H1 (cell line): ENCODE measurements at regions not wholly inside any gene's neighbourhood (a gene's known extent, or its start where the extent isn't known, plus 50 kb on each side); places are given as distances from the start of the nearest gene placed in this dataset.
A peak's percentile ranks its signal among the peaks of the same experiment; 100 is the strongest.

Source experiments
- ASH2L ChIP-seq: fragments of 200-600, 300-600 bp; sonication (generic); IDR thresholded peaks from one replicate; pipeline ENCODE4 v1.7.1; 2017; ENCODE audit warnings: low read length
- CREB1 ChIP-seq: IDR thresholded peaks from 2 replicates; pipeline ENCODE4 v1.6.1; 2012; ENCODE audit warnings: inconsistent platforms
- EGR1 ChIP-seq: IDR thresholded peaks from 2 replicates; pipeline ENCODE4 v1.6.1; 2011; ENCODE audit warnings: low read depth, low read length, borderline replicate concordance
- KDM1A ChIP-seq: fragments of 200-600, 300-600 bp; sonication (generic); IDR thresholded peaks from 2 replicates; pipeline ENCODE4 v1.7.1; 2016; ENCODE audit warnings: mild to moderate bottlenecking, low read length, borderline replicate concordance
- POLR2A ChIP-seq, 2 experiments: IDR thresholded peaks; 1 replicate in 1 of 2; 2 replicates in 1 of 2; pipeline ENCODE4 v1.6.1; 2011; ENCODE audit warnings: low read depth in 2 of 2, low read length in 2 of 2, mild to moderate bottlenecking in 2 of 2; ENCODE audit errors: control extremely low read depth in 1 of 2
- RFX5 ChIP-seq: IDR thresholded peaks from 2 replicates; pipeline ENCODE4 v1.6.1; 2011; ENCODE audit warnings: low read depth, low read length, improper control_type of control experiment, borderline replicate concordance
- SRF ChIP-seq: IDR thresholded peaks from 2 replicates; pipeline ENCODE4 v1.6.1; 2011; ENCODE audit warnings: mild to moderate bottlenecking, low read depth, low read length, moderate library complexity
- TBP ChIP-seq: IDR thresholded peaks from 2 replicates; pipeline ENCODE4 v1.6.1; 2011; ENCODE audit warnings: low read depth, low read length, improper control_type of control experiment
- ZNF274 ChIP-seq: IDR thresholded peaks from 2 replicates; pipeline ENCODE4 v1.7.0; 2012; ENCODE audit warnings: low read length, borderline replicate concordance; ENCODE audit errors: extremely low read depth
- TF ChIP-seq, protein P1 (sequence below), 3 experiments: IDR thresholded peaks; 1 replicate in 2 of 3; 2 replicates in 1 of 3; pipeline versions ENCODE4 v1.5.1 to v1.6.1; 2011; ENCODE audit warnings: low read length in 3 of 3, mild to moderate bottlenecking in 3 of 3, inconsistent platforms in 2 of 3, low read depth in 1 of 3, moderate library complexity in 1 of 3; ENCODE audit not compliant: insufficient read depth in 1 of 3; ENCODE audit errors: control extremely low read depth in 1 of 3
- TF ChIP-seq, protein P2 (sequence below): IDR thresholded peaks from 2 replicates; pipeline ENCODE4 v1.6.1; 2011; ENCODE audit warnings: low read length, improper control_type of control experiment
- TF ChIP-seq, protein P3 (sequence below): IDR thresholded peaks from 2 replicates; pipeline ENCODE4 v1.6.1; 2011; ENCODE audit warnings: low read depth, mild to moderate bottlenecking, low read length; ENCODE audit not compliant: insufficient read depth
- TF ChIP-seq, protein P4 (sequence below): IDR thresholded peaks from 2 replicates; pipeline ENCODE4 v1.6.1; 2012; ENCODE audit warnings: inconsistent platforms

DNA sequence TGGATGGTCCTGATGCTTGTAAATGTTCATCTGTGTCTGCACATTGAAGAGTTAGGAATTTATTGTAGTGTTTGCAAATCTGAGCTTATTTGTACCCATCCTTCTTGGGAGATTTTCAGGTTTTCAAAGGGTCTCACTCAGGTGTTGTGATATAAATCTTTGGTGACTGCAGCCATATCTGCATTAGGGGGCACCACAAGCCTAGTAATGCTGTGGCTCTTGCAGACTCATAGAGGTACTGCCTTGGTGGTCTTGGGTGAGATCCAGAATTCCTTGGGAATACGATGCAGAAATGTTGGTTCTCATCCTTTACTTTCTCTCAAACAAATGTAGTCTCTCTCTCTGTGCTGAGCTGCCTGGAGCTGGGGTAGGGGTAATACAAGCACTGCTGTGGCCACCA, 405.9 kb downstream of the TTLL7 start:
- TF ChIP-seq, protein P1, sequence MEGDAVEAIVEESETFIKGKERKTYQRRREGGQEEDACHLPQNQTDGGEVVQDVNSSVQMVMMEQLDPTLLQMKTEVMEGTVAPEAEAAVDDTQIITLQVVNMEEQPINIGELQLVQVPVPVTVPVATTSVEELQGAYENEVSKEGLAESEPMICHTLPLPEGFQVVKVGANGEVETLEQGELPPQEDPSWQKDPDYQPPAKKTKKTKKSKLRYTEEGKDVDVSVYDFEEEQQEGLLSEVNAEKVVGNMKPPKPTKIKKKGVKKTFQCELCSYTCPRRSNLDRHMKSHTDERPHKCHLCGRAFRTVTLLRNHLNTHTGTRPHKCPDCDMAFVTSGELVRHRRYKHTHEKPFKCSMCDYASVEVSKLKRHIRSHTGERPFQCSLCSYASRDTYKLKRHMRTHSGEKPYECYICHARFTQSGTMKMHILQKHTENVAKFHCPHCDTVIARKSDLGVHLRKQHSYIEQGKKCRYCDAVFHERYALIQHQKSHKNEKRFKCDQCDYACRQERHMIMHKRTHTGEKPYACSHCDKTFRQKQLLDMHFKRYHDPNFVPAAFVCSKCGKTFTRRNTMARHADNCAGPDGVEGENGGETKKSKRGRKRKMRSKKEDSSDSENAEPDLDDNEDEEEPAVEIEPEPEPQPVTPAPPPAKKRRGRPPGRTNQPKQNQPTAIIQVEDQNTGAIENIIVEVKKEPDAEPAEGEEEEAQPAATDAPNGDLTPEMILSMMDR (IDR thresholded peaks at IDR 0.05; ENCODE audit: control extremely low read depth in 1 of 3, insufficient read depth in 1 of 3, low read depth in 1 of 3, low read length in 3 of 3) = peak in 2 of 3 experiments; percentile 54 to 56; a peak in 3 of 4 replicates
- TF ChIP-seq EGR1 (no peak), POLR2A (IDR thresholded peaks at IDR 0.05; ENCODE audit: control extremely low read depth in 1 of 2, low read depth in 2 of 2, low read length in 2 of 2) (no peak), SRF (no peak), TBP (no peak), ZNF274 (no peak), KDM1A (no peak), ASH2L (no peak), RFX5 (no peak), CREB1 (no peak)
- TF ChIP-seq, protein P2, sequence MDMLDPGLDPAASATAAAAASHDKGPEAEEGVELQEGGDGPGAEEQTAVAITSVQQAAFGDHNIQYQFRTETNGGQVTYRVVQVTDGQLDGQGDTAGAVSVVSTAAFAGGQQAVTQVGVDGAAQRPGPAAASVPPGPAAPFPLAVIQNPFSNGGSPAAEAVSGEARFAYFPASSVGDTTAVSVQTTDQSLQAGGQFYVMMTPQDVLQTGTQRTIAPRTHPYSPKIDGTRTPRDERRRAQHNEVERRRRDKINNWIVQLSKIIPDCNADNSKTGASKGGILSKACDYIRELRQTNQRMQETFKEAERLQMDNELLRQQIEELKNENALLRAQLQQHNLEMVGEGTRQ = no peak
- TF ChIP-seq, protein P3, sequence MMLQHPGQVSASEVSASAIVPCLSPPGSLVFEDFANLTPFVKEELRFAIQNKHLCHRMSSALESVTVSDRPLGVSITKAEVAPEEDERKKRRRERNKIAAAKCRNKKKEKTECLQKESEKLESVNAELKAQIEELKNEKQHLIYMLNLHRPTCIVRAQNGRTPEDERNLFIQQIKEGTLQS = no peak
- TF ChIP-seq, protein P4, sequence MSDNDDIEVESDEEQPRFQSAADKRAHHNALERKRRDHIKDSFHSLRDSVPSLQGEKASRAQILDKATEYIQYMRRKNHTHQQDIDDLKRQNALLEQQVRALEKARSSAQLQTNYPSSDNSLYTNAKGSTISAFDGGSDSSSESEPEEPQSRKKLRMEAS = no peak
